Dermis blood vessel endothelial cell (primary cell): ENCODE measurements at regions not wholly inside any gene's neighbourhood (a gene's known extent, or its start where the extent isn't known, plus 50 kb on each side); places are given as distances from the start of the nearest gene placed in this dataset.
"Not testable (repeated sequence)": the region's sequence is repeated elsewhere in the genome, so short reads cannot be mapped to it uniquely, and the experiment has no call there.

Experiments
- DNase-seq: peaks from one replicate; pipeline ENCODE4 v3.0.0; 2010

DNA sequence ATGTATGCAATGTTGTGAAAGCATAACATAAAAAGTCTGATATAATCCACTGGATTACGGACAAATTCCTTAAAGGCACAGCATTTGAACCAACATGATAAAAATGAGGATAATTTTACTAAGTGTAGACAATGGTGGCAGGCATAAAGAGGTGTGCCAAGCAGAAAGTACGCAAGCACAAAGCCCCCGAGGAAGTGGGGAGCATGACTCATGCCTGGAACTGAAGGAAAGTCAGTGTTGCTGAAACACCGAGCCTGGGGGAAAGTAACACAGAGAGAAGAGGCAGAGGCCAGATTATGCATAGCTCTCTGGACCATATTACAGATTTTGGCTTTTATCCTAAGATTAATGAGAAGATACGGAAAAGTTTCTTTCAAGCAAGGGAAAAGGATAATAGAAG lies 490.0 kb upstream of the PHF14 start:
- no peak for DNase-seq

DNA sequence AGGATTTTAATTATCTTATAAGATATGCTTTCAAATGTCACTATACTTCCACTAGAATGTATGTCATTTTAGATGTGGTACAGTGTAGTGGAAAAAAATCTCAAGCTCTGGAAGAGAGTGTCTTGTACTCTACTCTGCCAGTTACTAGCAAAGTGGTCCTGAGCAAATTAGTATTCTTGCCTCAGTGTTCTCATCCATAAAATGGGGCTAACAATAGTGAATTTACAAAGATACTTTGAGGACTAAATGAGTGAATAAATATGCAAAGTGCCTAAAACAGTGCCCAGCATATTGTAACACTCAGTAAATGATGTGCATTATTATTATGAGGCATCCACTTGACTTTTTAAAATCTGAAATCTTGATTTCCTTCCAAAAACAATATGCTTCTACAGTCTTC lies 488.9 kb upstream of the PHF14 start:
- no peak for DNase-seq

DNA sequence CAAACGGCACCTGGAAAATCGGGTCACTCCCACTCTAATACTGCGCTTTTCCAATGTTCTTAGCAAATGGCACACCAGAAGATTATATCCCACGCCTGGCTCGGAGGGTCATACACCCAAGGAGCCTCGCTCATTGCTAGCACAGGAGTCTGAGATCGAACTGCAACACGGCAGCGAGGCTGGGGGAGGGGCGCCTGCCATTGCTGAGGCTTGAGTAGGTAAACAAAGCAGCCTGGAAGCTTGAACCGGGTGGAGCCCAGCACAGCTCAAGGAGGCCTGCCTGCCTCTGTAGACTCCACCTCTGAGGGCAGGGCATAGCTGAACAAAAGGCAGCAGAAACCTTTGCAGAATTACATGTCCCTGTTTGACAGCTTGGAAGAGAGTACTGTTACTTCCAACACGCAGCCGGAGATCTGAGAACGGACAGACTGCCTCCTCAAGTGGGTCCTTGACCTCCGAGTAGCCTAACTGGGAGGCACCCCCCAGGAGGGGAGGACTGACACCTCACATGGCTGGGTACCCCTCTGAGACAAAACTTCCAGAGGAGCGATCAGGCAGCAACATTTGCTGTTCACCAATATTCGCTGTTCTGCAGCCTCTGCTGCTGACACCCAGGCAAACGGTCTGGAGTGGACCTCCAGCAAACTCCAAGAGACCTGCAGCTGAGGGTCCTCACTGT lies 472.3 kb upstream of the PHF14 start:
- not testable (repeated sequence) for DNase-seq

DNA sequence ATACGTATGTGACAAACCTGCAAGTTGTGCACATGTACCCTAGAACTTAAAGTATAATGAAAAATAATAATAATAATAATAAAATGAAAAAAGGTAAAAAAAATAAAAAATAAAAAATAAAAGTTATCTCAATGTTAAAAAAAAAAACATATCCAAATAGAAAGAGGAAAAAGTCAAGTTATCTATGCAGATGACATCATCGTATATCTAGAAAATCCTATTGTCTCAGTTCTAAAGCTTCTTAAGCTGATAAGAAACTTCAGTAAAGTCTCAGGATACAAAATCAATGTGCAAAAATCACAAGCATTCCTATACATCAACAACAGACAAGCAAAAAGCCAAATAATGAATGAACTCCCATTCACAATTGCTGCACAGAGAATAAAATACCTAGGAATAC lies 466.6 kb upstream of the PHF14 start:
- DNase-seq = no peak

DNA sequence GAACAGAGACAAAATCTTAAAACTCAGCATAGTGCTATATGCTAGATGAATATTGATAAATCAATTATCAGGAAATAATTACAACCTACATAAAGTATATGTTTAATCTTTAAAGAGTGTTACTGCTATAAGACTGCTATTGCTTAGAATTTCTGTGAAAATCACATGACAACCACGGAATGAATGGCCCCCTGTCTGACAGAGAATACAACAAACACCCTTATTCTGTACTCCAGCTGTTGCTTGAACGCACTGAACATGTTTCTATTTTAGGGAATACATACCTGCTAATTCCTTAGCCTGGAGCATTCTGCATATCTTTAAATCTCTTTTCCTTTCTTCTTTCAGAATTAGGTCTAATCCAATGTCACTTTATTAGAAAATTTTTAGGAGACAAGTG lies 452.4 kb upstream of the PHF14 start:
- DNase-seq = no peak

DNA sequence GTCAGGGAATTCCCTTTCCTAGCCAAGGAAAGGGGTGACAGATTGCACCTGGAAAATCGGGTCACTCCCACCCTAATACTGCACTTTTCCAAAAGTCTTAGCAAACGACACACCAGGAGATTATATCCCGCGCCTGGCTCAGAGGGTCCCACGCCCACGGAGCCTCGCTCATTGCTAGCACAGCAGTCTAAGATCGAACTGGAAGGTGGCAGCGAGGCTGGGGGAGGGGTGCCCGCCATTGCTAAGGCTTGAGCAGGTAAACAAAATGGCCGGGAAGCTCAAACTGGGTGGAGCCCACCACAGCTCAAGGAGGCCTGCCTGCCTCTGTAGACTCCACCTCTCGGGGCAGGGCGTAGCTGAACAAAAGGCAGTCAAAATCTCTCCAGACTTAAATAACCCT lies 440.2 kb upstream of the PHF14 start:
- DNase-seq = not testable (repeated sequence)

DNA sequence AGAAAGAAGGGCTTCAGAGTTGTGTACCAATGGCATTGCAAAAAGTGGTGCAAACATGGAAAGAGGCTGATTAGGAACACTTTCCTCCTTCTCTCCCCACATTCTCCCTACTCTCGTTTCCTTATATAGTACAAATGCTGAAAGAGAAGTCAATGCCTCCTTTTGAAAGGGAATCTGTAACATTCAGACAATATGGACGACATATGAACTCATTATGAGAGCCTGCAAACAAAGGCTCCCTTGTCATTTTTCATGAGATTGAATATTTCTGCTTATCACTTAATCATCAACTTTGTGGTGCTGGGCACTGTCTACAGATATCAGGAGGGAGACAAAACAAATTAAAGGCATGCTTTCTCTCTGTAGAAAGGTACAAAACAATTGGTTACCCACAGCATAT lies 437.1 kb upstream of the PHF14 start:
- no peak for DNase-seq

DNA sequence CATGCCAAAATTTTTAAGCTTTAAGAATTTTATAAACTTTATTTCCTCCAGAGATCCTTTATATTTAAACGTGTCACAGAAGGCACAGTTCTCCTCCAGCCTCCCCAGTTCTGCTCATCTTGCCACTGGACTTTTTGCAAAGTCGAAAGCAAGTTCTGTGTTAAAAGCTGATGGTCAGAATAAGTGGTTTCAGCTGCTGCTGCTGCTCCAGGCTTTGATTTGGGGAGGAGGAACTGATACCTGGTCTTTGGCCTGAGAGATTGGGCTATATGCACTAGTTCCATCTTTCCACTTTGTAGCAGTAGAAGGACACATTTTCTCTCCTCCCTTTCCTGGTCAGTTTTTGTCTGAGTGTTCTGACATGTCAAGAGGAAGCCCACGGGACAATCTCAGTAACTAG lies 435.9 kb upstream of the PHF14 start:
- DNase-seq = no peak

DNA sequence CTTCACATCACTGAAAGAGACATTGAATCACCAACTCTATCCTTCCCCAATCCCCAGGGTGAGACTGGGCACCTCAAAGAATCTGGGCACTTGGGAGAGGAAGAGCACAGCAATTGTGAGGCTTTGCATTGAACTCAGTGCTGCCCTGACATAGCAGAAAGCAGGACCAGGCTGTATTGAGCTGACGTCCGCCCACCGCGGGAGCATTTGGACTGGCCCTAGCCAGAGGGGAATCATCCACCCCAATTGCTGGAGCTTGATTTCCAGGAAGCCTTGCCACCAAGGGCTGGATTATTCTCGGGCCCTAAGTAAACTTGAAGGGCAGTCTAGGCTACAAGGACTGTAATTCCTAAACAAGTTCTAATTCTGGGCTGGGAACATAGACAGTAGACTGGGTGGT lies 416.3 kb upstream of the PHF14 start:
- DNase-seq = no peak

DNA sequence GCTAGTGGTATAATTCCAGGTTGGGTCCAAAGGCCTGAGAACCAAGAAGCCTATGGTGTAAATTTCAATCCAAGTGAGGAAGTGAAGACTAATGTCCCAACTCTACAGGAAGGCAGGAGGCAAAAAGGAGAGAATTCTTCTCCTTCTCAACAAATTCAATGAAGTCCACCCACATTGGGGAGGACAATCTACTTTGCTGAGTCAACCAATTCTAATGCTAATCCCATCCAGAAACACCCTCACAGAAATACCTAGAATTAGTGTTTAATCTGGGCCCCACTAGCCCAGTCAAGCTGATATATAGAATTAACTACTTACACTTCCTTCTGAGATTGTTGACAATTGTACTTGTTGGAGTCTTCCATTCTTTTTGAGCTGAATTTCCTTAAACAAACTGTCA lies 413.2 kb upstream of the PHF14 start:
- DNase-seq = no peak

DNA sequence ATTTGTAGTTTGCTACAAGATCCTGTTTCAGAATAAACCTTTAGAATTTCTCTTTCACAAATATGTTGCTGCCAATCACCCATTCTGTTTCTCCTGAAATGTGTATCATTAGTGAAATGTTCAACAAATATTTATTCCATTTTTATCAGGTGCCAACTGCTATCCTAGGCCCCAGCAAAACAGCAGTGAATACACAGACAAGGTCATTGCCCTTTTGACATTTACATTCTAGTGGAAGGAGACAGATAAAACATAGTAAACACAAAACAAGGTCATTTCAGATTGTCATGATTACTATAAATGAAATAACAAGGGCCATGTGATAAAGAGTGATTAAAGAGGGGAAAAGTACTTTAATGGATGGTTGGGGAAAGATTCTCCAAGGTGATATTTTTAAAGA lies 404.8 kb upstream of the PHF14 start:
- no peak for DNase-seq

DNA sequence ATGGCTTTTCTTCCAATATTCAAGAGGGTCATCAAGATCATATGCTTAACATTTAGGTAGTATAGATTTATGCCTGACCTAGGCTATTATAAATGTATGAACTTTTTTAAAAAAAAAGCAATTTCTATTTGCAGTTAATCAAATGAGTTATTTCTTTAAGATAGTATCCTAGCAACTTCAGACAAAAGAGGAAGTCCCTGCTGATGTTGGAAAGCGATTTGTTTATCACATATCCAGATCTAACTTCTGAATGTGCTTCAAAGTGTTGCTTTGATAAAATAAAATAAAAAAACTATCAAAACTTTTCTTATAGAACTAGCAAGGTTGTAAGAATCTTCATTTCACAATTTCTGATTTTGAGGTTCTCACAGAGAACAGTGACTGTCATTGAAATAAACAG lies 401.9 kb upstream of the PHF14 start:
- DNase-seq = no peak

DNA sequence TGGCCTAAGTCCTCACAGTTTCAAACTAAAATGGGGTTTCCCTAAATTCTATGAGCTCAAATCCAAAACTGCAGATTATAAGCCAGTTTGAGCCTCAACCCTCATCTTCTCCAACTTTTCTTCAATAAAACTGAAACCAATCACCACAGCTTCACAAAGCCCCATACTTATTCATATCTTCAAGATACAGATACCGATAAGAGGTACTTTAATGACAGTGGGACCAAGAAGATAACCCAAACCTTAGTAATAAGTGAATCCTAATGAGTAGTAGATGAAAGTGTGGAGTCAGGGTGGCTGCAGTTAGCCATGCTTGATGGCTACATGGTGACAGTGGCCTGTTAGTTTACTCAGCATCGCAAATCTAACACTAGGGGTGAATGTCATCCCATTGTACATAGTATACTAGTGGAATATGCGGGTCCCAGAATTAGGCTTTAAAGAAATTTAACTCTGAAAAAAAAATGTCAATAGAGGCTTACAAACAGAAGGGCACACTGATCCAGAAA lies 395.8 kb upstream of the PHF14 start:
- DNase-seq = no peak

DNA sequence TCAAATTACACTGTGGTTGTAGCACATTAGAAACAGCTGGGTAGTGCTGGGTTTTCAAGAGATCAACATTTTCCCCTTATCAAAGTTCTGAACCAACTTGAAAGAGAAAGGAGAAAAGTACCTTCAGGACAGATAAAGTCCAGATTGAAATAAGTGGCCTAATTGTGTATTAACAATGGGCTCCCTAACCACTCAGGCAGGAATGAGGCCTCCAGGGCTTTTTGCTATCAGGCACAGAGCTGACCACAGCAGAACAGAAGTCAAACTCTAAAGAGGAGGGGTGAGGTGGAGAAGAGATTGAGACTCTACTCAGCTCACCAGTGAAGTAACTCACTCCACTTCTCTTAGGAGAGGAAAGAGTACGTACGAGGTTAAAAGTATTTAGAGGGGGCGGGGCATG lies 394.1 kb upstream of the PHF14 start:
- DNase-seq = no peak

DNA sequence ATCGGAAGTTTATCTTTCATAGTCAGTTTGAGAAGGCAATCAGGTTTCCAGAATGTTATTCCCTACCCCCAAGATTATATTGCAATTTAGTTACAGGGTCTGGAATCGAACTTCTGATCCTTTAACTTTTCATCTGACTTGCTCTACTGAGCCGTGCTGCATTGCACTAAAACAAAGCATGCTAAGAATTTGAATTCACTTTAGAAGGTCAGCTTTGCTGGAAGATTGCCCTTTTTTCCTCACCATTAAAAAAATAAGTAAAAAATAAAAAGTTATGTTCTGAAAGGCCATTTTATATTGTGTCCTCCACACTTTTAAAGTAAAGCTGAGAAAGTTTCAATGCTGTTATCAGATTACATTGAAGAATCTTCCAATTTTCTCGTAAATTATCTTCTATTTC lies 388.8 kb upstream of the PHF14 start:
- no peak for DNase-seq

DNA sequence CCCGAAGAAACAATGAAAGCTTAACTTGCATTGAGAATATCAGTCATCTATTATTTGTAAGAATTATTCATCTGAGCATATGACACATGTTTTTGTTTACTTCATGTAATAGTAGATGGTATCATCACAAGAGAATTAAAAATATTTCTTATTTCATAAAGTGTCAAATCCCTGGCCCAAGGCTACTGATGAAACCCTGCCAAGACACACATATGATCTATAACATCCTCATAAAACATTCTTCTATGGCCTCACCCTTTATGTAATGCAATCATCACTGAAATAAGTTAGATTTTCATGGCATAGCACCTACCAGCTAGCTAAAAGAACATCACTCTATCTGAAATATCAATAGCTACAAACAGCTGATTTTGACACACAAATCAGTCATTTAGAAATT lies 385.6 kb upstream of the PHF14 start:
- no peak for DNase-seq

DNA sequence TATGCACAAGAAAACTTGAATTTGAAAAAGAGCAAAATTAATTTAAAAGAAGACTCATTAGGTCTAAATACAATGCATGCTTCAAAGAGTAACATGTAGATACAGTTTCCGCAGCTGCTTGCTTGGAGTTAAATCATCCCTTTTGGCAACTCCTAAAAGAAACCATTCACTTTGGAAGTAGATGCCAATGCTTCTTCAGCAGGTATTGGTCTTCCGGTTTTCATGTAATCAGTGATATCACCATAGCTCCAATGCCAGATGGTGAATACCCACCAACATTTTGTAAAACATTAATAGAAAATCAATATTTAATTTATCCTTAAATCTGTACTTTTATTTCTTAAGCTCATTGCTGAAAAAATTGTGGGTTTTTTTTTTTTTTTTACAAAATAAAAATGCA lies 381.1 kb upstream of the PHF14 start:
- DNase-seq = no peak

DNA sequence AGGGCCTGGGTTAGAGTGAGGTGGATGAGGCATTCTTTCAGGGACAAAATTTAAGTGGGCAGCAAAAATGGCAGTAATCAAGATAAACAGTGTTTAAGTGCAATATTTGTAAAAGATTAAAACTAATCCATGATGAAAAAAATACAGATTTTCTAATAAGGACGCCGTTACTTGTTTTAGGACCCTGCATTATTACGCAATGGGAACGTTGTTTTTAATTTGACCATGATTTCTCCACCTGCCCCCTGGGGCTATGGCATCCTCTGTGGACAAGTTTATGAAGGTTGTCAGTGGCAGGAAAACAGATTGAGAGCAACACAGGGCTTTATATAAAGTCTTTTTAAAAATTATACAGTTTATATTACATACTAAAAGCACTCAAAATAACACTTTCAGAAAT lies 380.6 kb upstream of the PHF14 start:
- no peak for DNase-seq

DNA sequence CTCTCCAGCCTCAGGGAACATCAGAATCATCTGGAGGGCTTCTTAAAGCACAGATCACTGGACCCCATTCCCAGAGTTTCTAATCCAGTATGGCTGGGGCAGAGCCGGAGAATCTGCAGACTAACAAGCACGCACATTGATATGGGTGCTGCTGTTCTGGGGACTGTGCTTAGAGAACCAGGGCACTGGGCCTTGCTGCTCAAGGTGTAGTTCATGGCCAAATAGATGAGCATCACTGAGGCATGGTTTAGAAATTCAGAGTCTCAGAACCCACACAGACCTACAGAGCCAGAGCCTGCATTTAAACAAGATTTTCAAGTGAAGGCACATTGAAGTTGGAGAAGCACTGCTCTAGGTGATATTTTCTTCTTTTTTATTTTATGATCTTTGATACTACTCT lies 376.8 kb upstream of the PHF14 start:
- no peak for DNase-seq

DNA sequence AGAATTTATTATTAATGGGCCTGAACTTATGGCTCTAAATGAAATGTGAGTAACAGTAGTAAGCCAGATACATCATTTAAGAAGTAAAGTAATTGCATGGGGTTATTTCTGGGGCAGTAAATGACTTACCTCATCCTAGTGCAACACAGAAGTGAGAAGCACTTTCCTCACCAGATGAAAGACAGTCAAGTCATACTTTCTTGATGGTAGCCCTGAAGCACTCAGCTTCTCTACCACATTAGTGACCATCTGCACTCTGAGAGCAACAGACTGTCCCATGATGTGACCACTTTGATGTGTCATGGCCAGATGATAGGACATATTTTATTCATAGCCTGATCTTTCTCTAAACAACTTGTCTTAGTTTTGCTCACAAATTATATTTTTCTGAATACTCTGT lies 369.5 kb upstream of the PHF14 start:
- DNase-seq = no peak

DNA sequence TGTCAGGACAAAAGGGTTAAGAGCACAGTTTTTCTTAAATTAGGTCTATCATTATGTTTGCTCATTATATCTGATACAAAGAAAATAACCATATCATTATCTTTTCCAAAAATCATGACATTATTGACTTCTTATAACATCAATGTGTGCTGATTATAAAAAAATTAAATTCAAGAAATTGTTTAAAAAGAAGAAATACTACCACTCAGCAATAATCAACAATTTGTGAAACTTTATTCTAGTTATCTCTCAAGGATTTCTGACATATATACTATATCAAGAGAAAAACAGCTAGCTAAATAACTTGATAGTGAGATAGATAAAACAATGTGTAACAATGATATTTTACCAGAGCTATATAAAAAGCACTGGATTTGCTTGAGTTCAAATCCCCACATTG lies 360.7 kb upstream of the PHF14 start:
- no peak for DNase-seq

DNA sequence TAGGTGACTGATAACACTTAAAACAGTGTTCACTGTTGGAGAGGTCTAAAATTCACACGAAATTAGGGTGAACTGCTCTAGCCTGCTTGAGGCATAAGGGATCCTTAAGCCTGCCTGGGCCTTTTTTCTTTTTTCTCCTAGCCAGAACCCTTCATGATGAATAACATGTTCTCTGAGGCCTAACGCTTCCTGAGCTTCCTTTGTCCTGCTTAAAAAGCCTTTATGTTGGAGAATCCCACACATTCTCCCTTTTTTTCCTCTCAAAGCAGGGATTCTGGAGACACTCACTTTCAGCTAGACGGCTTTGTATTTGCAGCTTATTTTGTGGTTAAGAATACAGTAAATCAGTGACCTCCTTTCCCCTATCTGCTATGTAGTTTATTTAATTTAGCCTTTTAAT lies 354.7 kb upstream of the PHF14 start:
- no peak for DNase-seq

DNA sequence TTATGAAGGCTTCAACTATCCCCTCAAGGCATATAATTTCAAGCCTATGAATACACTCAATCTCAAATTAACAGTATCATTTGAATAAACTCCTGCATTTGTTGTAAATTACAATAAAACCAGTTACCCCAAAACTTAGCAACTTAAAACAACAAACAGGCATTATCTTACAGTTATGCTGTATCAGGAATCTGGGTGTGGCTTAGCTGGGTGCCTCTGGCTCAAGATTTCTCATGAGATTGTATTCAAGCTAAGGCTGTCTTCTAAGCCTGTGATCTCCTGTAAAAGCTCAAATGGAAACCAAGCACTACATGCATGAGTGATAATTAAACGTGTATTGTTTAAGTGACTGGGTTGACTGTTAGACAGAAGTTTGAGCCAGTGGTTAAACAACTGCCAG lies 341.0 kb upstream of the PHF14 start:
- no peak for DNase-seq

DNA sequence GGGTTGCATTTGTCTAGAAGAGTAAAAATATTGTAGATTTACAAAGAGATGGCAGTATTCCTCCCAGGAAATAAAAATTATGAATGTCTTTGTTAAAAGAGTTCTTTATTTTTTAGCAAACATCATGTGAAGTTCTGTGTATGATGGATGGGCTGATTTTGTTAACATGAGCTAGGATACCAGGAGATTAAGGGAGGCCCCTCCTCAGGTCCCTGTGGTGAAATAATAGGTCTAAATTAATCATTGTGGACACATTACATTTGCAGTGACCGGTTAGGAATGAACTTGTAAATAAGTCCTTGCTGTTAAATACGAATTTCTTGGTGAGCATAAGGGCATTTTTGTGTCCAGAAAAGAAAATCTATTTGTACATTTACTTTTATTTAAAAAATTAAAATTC lies 339.4 kb upstream of the PHF14 start:
- no peak for DNase-seq

DNA sequence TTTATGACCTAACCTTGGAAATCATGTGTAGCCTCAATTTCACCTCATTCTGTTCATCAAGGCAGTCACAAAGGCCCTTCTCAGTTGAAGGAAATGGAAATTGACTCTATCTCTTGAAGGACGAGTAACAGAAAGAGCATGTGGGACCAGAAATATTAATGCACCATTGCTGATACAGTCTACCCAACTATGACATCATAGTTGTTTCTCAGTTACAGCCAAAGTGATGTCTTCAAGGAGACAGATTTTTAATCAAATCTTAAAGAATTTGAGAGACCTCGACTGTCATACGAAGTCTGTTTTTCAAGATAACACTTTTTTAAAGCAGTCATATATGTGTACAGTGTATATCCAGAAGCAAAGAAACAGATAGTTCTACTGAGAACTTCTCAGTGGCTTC lies 335.7 kb upstream of the PHF14 start:
- DNase-seq = no peak

DNA sequence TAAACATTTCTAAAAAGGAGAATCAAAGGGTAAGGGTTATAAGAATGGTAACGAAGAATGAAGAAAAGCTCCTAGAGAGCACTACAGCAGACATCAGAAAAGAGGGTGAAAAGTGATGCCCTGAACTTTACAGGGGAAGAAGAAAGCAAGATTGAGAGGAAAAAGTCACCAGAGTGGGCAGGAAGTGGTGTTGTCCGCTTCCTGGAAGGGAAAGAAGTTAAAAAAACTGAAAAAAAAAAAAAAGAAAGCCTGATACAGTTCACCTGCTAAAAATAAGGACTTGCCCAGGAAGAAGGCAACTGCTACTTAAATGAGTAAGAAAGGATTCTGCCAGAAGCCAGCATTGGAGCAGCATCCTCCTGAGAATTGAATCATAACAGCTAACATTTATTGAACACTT lies 330.1 kb upstream of the PHF14 start:
- no peak for DNase-seq
